Nephron progenitor cell (in vitro differentiated cells): ENCODE measurements at regions not wholly inside any gene's neighbourhood (a gene's known extent, or its start where the extent isn't known, plus 50 kb on each side); places are given as distances from the start of the nearest gene placed in this dataset.
"Not testable (repeated sequence)": the region's sequence is repeated elsewhere in the genome, so short reads cannot be mapped to it uniquely, and the experiment has no call there.

ENCODE experiments used
- DNase-seq: peaks from one replicate; pipeline ENCODE4 v3.0.0; 2021
- H3K27ac Mint-ChIP-seq: 2 replicates; pipeline ENCODE4 v1.8.0; 2021; ENCODE audit warnings: mild to moderate bottlenecking, moderate library complexity, mixed read lengths
- H3K27me3 Mint-ChIP-seq: 2 replicates; pipeline ENCODE4 v1.8.0; 2021; ENCODE audit warnings: mild to moderate bottlenecking, low read depth, mixed read lengths; ENCODE audit not compliant: poor library complexity
- H3K36me3 Mint-ChIP-seq: 2 replicates; pipeline ENCODE4 v1.8.0; 2021; ENCODE audit warnings: low read depth, mixed read lengths
- H3K4me1 Mint-ChIP-seq: 2 replicates; pipeline ENCODE4 v1.8.0; 2021; ENCODE audit warnings: mixed read lengths
- H3K4me3 Mint-ChIP-seq: 2 replicates; pipeline ENCODE4 v1.8.0; 2021; ENCODE audit warnings: mild to moderate bottlenecking, moderate library complexity, mixed read lengths
- H3K9me3 Mint-ChIP-seq: 2 replicates; pipeline ENCODE4 v1.8.0; 2021; ENCODE audit warnings: mild to moderate bottlenecking, moderate library complexity, mixed read lengths
- CTCF ChIP-seq: fragments of 200-600 bp; sonication (generic); IDR thresholded peaks from 2 replicates; pipeline ENCODE4 v1.5.0; 2021; ENCODE audit warnings: antibody characterized with exemption

- Mint-ChIP-seq H3K9me3 (peaks cover 47% of the 10 kb centered on the region), H3K4me1 (no peaks in the 10 kb centered on the region), H3K4me3 (no peak overlapping the region), H3K27me3 (peaks cover 6% of the 10 kb centered on the region), H3K36me3 (no peaks in the 10 kb centered on the region), H3K27ac (no peak overlapping the region)
- DNase-seq, result no peak
- no peak for TF ChIP-seq CTCF
Measured at GRCh38 chr14:23896609-23897153, 56.9 kb upstream of the DHRS4 start.

- H3K4me3 Mint-ChIP-seq, H3K36me3 Mint-ChIP-seq, H3K27me3 Mint-ChIP-seq, DNase-seq, H3K4me1 Mint-ChIP-seq, H3K27ac Mint-ChIP-seq: not testable (repeated sequence)
- peaks cover 44% of the 10 kb centered on the region for H3K9me3 Mint-ChIP-seq
Measured at GRCh38 chr14:23897291-23897690, 56.3 kb upstream of the DHRS4 start.

GRCh38 chr14:23898359-23898758 is 55.2 kb upstream of the DHRS4 start:
- DNase-seq, H3K36me3 Mint-ChIP-seq, H3K27me3 Mint-ChIP-seq, H3K27ac Mint-ChIP-seq, H3K4me3 Mint-ChIP-seq, H3K4me1 Mint-ChIP-seq: not testable (repeated sequence)
- H3K9me3 Mint-ChIP-seq, result peaks cover 37% of the 10 kb centered on the region

- peaks cover 37% of the 10 kb centered on the region for H3K9me3 Mint-ChIP-seq
- H3K4me3 Mint-ChIP-seq, result no peak overlapping the region
- H3K27ac Mint-ChIP-seq, result no peak overlapping the region
- no peaks in the 10 kb centered on the region for H3K36me3 Mint-ChIP-seq
- DNase-seq, result no peak
- peaks cover 4% of the 10 kb centered on the region for H3K27me3 Mint-ChIP-seq
- no peaks in the 10 kb centered on the region for H3K4me1 Mint-ChIP-seq
- TF ChIP-seq CTCF, result no peak
Measured at GRCh38 chr14:23899788-23900187, 53.8 kb upstream of the DHRS4 start.

GRCh38 chr14:23903442-23903841 is 50.1 kb upstream of the DHRS4 start:
- H3K4me3 Mint-ChIP-seq, result no peak overlapping the region
- DNase-seq, result no peak
- H3K4me1 Mint-ChIP-seq, result no peaks in the 10 kb centered on the region
- H3K9me3 Mint-ChIP-seq, result peaks cover 27% of the 10 kb centered on the region
- no peak for TF ChIP-seq CTCF
- H3K27ac Mint-ChIP-seq, result no peak overlapping the region
- H3K27me3 Mint-ChIP-seq, result peaks cover 19% of the 10 kb centered on the region
- H3K36me3 Mint-ChIP-seq, result no peaks in the 10 kb centered on the region
